ENCODE measurements at regions not wholly inside any gene's neighbourhood (a gene's known extent, or its start where the extent isn't known, plus 50 kb on each side); places are given as distances from the start of the nearest gene placed in this dataset.

DNA sequence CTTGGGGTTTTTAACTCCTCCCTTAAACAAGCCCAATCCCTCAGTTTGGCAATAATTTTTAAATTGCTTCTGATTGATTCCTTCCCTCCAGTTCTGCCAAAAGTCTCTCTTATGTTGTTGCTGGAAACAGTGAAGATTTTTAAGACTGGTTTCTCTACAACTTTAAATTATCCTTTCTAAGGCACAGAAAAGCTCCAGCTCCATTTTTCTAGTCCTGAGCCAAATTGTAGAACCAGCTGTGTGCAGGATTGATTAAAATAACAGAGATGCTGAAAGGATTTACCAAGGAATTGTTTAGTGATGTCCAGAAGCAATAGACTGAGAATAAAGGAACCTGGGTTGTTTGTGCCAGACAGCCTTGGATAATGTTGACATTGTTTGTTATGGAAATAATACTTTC is 111.3 kb downstream of the NUDT12 start:
- DNase-seq, result no peak
- H3K9me3 ChIP-seq (replicated peaks), result no peaks in the 10 kb centered on the region
- H3K36me3 ChIP-seq, result no peaks in the 10 kb centered on the region
- peak overlapping the region; percentile 51 for H3K27ac ChIP-seq
- peaks cover 12% of the 10 kb centered on the region for H3K4me1 ChIP-seq
- H3K4me3 ChIP-seq, result no peak overlapping the region
- no peaks in the 10 kb centered on the region for H3K27me3 ChIP-seq

GRCh38 chr5:103450333-103451061 is 112.1 kb downstream of the NUDT12 start:
- H3K27me3 ChIP-seq, result no peaks in the 10 kb centered on the region
- H3K27ac ChIP-seq, result peak overlapping the region; percentile 51
- H3K9me3 ChIP-seq (replicated peaks), result no peaks in the 10 kb centered on the region
- H3K36me3 ChIP-seq, result no peaks in the 10 kb centered on the region
- peaks cover 12% of the 10 kb centered on the region for H3K4me1 ChIP-seq
- H3K4me3 ChIP-seq, result no peak overlapping the region
- DNase-seq, result peak; percentile 76 to 85

DNA sequence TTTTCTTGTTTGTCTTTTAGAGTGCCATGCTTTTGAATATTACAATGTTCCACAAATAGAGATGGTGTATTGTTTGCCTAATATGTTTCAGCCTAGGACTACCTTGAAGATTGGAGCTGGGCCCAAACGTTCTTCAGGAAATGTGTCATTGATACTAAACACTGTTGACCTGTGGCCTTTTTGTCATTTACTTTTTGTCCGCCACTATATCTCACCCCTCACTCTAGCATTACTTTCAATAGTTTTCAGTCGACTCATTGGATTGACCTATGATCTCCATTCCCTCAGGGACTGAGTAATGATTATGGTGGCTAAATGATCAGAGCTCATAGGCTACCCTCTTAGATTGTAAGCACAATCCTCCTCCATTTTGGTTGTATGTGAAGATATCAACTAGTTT is 115.8 kb downstream of the NUDT12 start:
- DNase-seq, result no peak
- H3K36me3 ChIP-seq, result no peaks in the 10 kb centered on the region
- H3K4me3 ChIP-seq, result no peak overlapping the region
- no peaks in the 10 kb centered on the region; the same call in 1 of the 2 replicates for H3K9me3 ChIP-seq (replicated peaks)
- H3K4me1 ChIP-seq, result peaks cover 26% of the 10 kb centered on the region
- H3K27me3 ChIP-seq, result no peaks in the 10 kb centered on the region
- H3K27ac ChIP-seq, result no peak overlapping the region

DNA sequence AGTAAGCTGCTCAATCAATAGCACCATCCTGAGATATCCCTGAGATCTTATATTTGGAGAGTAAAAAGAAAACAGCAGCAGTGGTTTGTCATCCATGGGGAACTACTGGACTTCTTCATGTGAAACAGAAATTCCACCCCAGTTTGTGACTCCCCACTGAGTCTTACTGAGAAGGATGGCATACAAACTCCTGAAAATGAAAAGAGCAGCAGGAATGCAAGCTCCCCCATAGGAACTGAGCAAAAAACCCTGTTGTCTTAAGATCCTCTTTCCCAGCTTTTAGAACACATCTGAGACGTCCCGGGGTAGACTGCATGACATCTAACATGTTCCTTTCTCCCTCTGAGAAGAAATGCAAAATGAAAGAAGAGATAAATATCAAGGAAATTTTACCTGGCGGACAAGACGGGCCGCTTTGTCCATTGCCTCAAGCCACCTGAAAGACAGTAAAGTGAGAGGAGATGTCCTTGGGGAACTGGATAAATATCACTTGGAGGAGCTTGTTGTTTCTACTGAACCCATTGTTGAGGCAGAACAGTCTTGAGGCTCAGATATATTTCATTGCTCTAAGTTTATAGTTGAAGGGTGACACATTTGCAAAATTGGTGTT is 117.1 kb downstream of the NUDT12 start:
- Histone ChIP-seq H3K27me3 (no peaks in the 10 kb centered on the region), H3K4me3 (no peak overlapping the region), H3K36me3 (no peaks in the 10 kb centered on the region), H3K27ac (no peak overlapping the region), H3K4me1 (peaks cover 20% of the 10 kb centered on the region), H3K9me3 (replicated peaks) (no peaks in the 10 kb centered on the region; the same call in 1 of the 2 replicates)
- no peak for DNase-seq

DNA sequence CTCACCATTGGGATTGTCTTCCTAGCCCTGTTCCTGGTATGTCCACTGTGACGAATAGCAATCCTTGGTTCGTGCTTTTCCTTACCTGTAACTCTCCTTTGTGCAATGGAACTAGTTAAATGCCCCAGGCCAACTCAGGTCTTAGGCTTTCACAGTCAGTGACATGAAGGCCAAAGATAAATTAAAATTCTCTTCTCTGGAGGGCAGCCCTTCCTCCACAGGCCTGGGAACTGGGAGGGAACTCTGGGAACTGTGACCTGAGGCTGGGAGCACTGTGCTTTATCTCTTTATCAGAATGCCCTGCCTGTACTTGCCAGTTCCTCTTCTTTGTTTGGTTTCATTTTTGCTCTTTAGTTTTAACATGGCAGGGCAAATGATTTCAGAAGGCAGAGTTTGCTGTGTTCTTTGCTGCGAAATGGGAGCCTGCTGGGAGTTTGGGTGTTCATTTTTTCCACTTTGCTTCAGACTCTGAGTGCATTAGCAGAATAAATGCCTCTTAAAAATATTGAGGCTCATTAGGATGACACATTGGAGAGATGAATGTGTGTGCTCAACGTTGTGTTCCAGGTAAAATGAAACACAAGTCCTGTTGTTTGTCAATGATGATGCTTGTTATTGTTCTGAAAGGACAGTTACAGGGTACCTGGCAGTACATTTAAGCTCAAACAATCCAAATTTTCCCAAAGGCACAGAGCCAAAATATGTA is 118.1 kb downstream of the NUDT12 start:
- Histone ChIP-seq H3K4me1 (peaks cover 15% of the 10 kb centered on the region), H3K9me3 (replicated peaks) (no peaks in the 10 kb centered on the region; the same call in 1 of the 2 replicates), H3K27me3 (no peaks in the 10 kb centered on the region), H3K36me3 (no peaks in the 10 kb centered on the region), H3K4me3 (no peak overlapping the region), H3K27ac (no peak overlapping the region)
- DNase-seq, result no peak

GRCh38 chr5:103442750-103443149 is 119.8 kb downstream of the NUDT12 start:
- Histone ChIP-seq H3K4me1 (peaks cover 15% of the 10 kb centered on the region), H3K4me3 (no peak overlapping the region), H3K27ac (peak overlapping the region; percentile 6; the same call in 1 of the 2 replicates), H3K36me3 (no peaks in the 10 kb centered on the region), H3K9me3 (replicated peaks) (peaks cover 3% of the 10 kb centered on the region; the same call in 1 of the 2 replicates), H3K27me3 (no peaks in the 10 kb centered on the region)
- peak; percentile 47 to 65 for DNase-seq

DNA sequence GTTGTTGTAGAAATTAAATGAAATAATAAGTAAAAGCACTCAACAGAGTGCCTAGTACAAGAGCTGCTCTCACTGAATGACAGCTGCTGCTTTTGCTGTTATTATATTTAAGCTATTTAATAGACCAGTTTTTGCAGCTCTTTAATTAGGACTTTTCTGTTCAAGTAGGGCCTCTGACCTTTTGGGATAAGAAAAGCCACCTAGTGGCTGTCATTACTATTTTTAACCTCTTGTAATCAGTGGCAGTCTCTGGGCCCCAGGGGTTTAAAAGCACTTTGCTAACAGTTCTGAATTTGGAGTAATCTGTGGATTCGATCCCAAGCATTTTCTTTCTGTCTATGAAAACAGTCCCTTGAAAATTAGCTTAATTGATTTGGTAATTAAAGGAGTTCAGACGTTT is 121.1 kb downstream of the NUDT12 start:
- Histone ChIP-seq H3K27me3 (no peaks in the 10 kb centered on the region), H3K4me3 (no peak overlapping the region), H3K27ac (no peak overlapping the region), H3K36me3 (no peaks in the 10 kb centered on the region), H3K4me1 (peaks cover 15% of the 10 kb centered on the region), H3K9me3 (replicated peaks) (peaks cover 3% of the 10 kb centered on the region; the same call in 1 of the 2 replicates)
- DNase-seq, result peak in 1 of 2 experiments; percentile 37

DNA sequence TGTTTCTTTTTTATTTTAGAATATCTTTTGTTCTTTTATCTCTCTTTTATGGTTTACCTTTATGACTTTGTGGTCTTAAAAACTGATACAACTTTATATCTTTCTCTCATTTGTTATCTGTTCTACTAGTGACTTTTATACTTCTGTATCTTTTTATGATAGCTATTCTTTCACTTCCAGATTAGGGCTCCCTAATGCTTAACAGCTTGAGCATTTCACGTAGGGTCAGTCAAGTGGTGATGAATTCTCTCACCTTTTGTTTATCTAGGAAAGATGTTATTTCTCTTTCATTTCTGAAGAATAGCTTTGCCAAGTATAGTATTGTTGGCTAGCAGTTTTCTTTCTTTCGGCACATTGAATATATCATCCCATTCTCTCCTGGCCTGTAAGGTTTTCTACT is 123.6 kb downstream of the NUDT12 start:
- H3K9me3 ChIP-seq (replicated peaks), result peaks cover 7% of the 10 kb centered on the region; the same call in 1 of the 2 replicates
- H3K27ac ChIP-seq, result no peak overlapping the region
- peaks cover 15% of the 10 kb centered on the region for H3K4me1 ChIP-seq
- no peak for DNase-seq
- no peak overlapping the region for H3K4me3 ChIP-seq
- no peaks in the 10 kb centered on the region for H3K36me3 ChIP-seq
- H3K27me3 ChIP-seq, result no peaks in the 10 kb centered on the region

DNA sequence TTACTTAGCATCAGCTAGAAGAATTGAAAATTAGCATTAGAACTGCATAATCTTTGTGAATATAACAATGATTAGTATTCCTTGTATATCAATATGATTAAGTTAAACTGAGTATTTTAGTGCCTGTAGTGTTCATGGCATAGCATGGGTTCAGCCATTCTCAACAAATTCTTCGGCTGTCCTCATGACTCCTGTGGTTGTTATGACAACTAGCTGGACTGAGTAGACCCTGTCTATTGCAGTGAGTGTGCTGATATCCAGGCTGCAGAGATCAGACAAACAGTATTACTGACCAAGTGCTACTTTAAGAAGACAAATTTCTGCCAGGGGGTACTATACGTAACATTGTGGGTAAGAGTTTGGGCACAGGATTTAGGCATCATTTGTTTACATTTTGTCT is 125.9 kb downstream of the NUDT12 start:
- no peaks in the 10 kb centered on the region; the same call in 1 of the 2 replicates for H3K4me1 ChIP-seq
- H3K27ac ChIP-seq, result no peak overlapping the region
- H3K9me3 ChIP-seq (replicated peaks), result peaks cover 7% of the 10 kb centered on the region; the same call in 1 of the 2 replicates
- H3K27me3 ChIP-seq, result no peaks in the 10 kb centered on the region
- no peaks in the 10 kb centered on the region for H3K36me3 ChIP-seq
- DNase-seq, result no peak
- no peak overlapping the region for H3K4me3 ChIP-seq

DNA sequence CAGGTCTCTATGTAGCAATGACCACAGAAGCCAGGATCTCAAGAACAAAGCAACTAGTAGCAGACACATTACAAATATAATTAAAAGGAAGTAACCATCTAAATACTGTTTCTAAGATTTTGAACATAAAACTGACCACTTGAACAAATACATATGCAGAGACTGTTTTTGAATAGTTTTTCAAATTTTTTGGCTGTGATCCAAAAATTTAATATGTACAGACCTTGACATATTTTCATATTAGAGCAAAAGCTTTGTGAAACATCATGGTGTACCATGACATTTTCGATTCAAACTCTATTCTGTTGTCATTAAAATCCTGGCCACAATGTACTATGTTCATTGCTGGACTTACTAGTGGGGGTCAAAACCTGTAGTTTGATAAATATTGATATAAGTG is 126.5 kb downstream of the NUDT12 start:
- no peak overlapping the region for H3K4me3 ChIP-seq
- H3K36me3 ChIP-seq, result no peaks in the 10 kb centered on the region
- peaks cover 7% of the 10 kb centered on the region; the same call in 1 of the 2 replicates for H3K9me3 ChIP-seq (replicated peaks)
- DNase-seq, result no peak
- no peak overlapping the region for H3K27ac ChIP-seq
- H3K27me3 ChIP-seq, result no peaks in the 10 kb centered on the region
- no peaks in the 10 kb centered on the region for H3K4me1 ChIP-seq

- no peak overlapping the region for H3K4me3 ChIP-seq
- no peak overlapping the region for H3K27ac ChIP-seq
- H3K27me3 ChIP-seq, result no peaks in the 10 kb centered on the region
- H3K9me3 ChIP-seq (replicated peaks), result peaks cover 7% of the 10 kb centered on the region; the same call in 1 of the 2 replicates
- no peak for DNase-seq
- no peaks in the 10 kb centered on the region for H3K4me1 ChIP-seq
- no peaks in the 10 kb centered on the region for H3K36me3 ChIP-seq
Observed at GRCh38 chr5:103435136-103435889, 127.3 kb downstream of the NUDT12 start.

DNA sequence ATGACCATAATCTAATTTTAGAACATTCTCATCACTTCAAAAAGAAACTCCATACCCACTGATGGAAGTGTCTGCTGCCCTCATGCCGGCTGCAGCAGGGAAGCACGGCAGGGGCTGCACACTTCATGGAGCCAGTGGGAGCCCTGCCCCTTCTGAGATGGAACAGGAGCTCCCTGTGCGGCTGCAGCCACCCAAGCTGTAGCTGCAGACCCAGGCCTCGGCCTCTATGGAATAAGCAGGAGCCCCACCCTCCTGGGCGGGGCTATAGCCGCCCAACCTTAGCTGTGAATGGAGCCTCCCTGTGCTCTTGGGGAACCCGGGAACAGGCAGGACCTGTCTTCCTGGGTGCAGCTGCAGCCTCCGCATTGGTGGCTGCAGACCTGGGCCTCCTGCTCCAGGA is 128.5 kb downstream of the NUDT12 start:
- peaks cover 3% of the 10 kb centered on the region for H3K4me1 ChIP-seq
- H3K27ac ChIP-seq, result no peak overlapping the region
- peaks cover 7% of the 10 kb centered on the region; the same call in 1 of the 2 replicates for H3K9me3 ChIP-seq (replicated peaks)
- no peak for DNase-seq
- H3K27me3 ChIP-seq, result no peaks in the 10 kb centered on the region
- no peak overlapping the region for H3K4me3 ChIP-seq
- H3K36me3 ChIP-seq, result no peaks in the 10 kb centered on the region

- H3K27me3 ChIP-seq, result no peaks in the 10 kb centered on the region
- H3K4me1 ChIP-seq, result peaks cover 7% of the 10 kb centered on the region
- no peak overlapping the region for H3K4me3 ChIP-seq
- no peak for DNase-seq
- no peak overlapping the region for H3K27ac ChIP-seq
- peaks cover 7% of the 10 kb centered on the region; the same call in 1 of the 2 replicates for H3K9me3 ChIP-seq (replicated peaks)
- H3K36me3 ChIP-seq, result no peaks in the 10 kb centered on the region
Observed at GRCh38 chr5:103433211-103433610, 129.4 kb downstream of the NUDT12 start.

DNA sequence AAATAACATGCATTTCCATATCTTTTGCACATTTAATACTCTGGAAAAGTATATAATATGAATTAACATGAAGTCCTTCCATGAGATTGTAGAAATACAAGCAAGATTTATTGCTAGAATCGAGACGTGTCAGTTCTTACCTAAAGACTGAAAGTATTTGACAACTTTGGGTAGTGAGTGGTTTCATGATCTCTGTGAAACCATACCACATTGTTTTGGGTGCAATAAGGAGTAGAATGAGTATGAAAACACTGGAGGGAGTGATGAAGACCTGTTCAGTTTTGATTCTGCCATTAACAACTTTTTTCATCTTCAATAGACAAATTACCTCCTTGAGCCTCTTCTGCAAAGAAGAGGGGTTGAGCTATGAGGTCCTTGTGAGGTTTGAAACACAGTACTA is 133.7 kb downstream of the NUDT12 start:
- no peak for DNase-seq
- Histone ChIP-seq H3K27me3 (no peaks in the 10 kb centered on the region), H3K9me3 (replicated peaks) (no peaks in the 10 kb centered on the region), H3K27ac (peak overlapping the region; percentile 81), H3K4me3 (peak overlapping the region; percentile 24), H3K36me3 (no peaks in the 10 kb centered on the region), H3K4me1 (peaks cover 34% of the 10 kb centered on the region)
